Fibroblast of pulmonary artery (primary cell): ENCODE measurements at regions not wholly inside any gene's neighbourhood (a gene's known extent, or its start where the extent isn't known, plus 50 kb on each side); places are given as distances from the start of the nearest gene placed in this dataset.

ENCODE experiments used
- DNase-seq: peaks from one replicate; pipeline ENCODE4 v3.0.0-alpha.2; 2010; ENCODE audit warnings: low read depth
- H3K4me3 ChIP-seq: replicated peaks from 2 replicates; pipeline ENCODE4 v1.5.1; 2011; ENCODE audit warnings: low read depth, mild to moderate bottlenecking, control low read depth, low read length, moderate library complexity
- CTCF ChIP-seq: IDR thresholded peaks from 2 replicates; pipeline ENCODE4 v1.5.1; 2011; ENCODE audit warnings: mild to moderate bottlenecking, control low read depth, low read length, inconsistent platforms; ENCODE audit errors: missing control alignments

- DNase-seq = no peak
- no peak overlapping the region for H3K4me3 ChIP-seq
- no peak for TF ChIP-seq CTCF
These were observed 353.2 kb downstream of the PLPP3 start for GRCh38 chr1:56225964-56226815.

DNA sequence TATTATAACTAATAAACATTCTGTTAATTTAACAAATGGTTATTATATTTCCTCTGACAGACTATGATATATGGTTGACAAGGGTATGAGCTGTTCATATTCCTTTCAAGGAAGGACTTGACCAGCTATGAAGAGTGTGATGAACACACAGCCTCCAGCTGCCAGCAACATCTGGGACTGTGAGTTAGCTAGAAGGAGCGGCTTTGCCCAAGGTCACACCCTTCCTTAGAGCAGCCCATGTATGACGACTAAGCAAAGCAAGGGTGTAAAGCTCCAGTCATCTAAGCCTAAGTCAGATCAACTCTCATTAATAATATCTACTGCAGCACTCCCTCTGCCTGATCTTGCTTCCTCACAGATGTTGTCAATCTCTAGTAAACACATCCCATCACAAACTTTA lies 355.4 kb downstream of the PLPP3 start:
- H3K4me3 ChIP-seq = no peak overlapping the region
- no peak for TF ChIP-seq CTCF
- no peak for DNase-seq

- H3K4me3 ChIP-seq = no peak overlapping the region
- no peak for TF ChIP-seq CTCF
- no peak for DNase-seq
These were observed 356.3 kb downstream of the PLPP3 start for GRCh38 chr1:56222914-56223540.

DNA sequence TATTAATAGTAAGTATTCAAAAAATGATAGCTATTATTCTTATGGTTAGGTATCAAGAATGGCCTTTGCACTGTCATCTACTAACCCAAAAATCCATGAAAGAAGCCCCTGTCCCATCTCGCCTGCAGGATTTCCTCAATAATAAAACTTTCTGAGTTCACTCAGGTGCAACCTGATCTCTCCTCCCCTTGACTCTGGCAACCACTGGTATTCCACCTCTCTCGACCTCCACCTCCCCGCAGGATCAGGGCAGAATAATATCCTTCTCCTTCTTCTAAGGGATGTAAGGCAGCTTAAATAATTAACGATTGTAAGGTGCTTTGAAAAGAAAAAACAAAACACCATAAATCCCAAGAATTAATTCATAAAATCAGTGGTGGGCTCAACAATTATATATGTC lies 359.3 kb downstream of the PLPP3 start:
- no peak for DNase-seq
- TF ChIP-seq CTCF = no peak
- no peak overlapping the region for H3K4me3 ChIP-seq

DNA sequence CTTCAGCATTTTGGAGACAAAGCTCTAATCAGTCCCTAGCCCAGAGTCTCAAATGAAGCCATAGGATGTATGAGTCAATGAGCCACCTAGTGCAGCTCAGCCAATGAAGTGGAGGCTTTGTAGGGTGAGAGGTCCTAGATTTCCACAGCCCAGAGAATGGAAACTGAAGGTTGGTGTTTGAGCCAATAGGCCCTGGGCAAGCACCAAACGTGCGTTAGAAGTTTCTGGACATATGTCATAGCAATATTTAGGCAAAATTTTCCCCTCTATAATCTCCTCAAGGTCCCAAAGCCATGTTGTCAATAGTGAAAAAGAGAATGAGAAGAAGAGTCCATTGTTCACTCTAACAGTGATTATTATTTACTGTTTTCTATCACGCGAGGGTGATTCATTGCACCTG lies 361.3 kb downstream of the PLPP3 start:
- no peak overlapping the region for H3K4me3 ChIP-seq
- DNase-seq = no peak
- no peak for TF ChIP-seq CTCF

- no peak for TF ChIP-seq CTCF
- peak; percentile 34 for DNase-seq
- no peak overlapping the region for H3K4me3 ChIP-seq
These were observed 363.1 kb downstream of the PLPP3 start for GRCh38 chr1:56216218-56216617.
